Psoas muscle (tissue), 7 donors: ENCODE measurements at regions not wholly inside any gene's neighbourhood (a gene's known extent, or its start where the extent isn't known, plus 50 kb on each side); places are given as distances from the start of the nearest gene placed in this dataset.
"Not testable (repeated sequence)": the region's sequence is repeated elsewhere in the genome, so short reads cannot be mapped to it uniquely, and the experiment has no call there.

Source experiments
- ATAC-seq, 4 donors: fragments of 200-7000 bp; cut with Tn5 transposase; one replicate each; pipeline ENCODE4 v1.9.1; 2020; ENCODE audit warnings: moderate library complexity in 3 of 4, mild to moderate bottlenecking in 2 of 4
- DNase-seq, 2 donors: peaks; one replicate each; pipeline ENCODE4 v3.0.0-alpha.2; 2020
- H3K27ac ChIP-seq: fragments of 200-600 bp; one replicate; pipeline ENCODE4 v1.8.0; 2022
- H3K27me3 ChIP-seq, 3 donors: fragments of 200-600 bp in 1 of 3; one replicate each; pipeline versions ENCODE4 v1.6.1 to v1.8.0; 2013 to 2022; ENCODE audit warnings: low read length in 2 of 3, mild to moderate bottlenecking in 2 of 3, moderate library complexity in 1 of 3; ENCODE audit not compliant: insufficient read depth in 3 of 3
- H3K36me3 ChIP-seq, 2 donors: fragments of 200-600 bp in 1 of 2; one replicate each; pipeline versions ENCODE4 v1.6.1 to v1.8.0; 2013 to 2022; ENCODE audit warnings: low read depth in 1 of 2, mild to moderate bottlenecking in 1 of 2, moderate library complexity in 1 of 2; ENCODE audit not compliant: insufficient read depth in 1 of 2
- H3K4me1 ChIP-seq: fragments of 200-600 bp; one replicate; pipeline ENCODE4 v1.8.0; 2022
- H3K4me3 ChIP-seq: fragments of 200-600 bp; one replicate; pipeline ENCODE4 v1.8.0; 2022; ENCODE audit warnings: mild to moderate bottlenecking
- H3K9me3 ChIP-seq: fragments of 200-600 bp; one replicate; pipeline ENCODE4 v1.8.0; 2022
- CTCF ChIP-seq: fragments of 200-600 bp; IDR thresholded peaks from one replicate; pipeline ENCODE4 v1.8.0; 2022; ENCODE audit warnings: antibody characterized with exemption
- WGBS, 3 donors: extraction: QIAGEN DNeasy Blood & Tissue Kit; methylation state at CpG; one replicate each; pipeline versions ENCODE4 v1.1.6 to v1.1.7; 2013; 5-methylcytosine and 5-hydroxymethylcytosine counted together
- intact Hi-C, 2 donors: fragments of 100-400 bp; cut with DNase I; formaldehyde crosslinking; loops; one replicate each; pipeline versions ENCODE4 v1.11.0 to v1.14.2; 2022
- donor health status: healthy with polysubstance abuse.
- donor health status: DM: no; HTN: no; CAD: no; lungs with moderate emphysema.
- donor health status: Bipolar disorder and iron deficiency.
- donor health status: healthy.
- donor health status: DM: yes; HTN: yes; CAD: no.
- donor health status: DM: no; HTN: no; CAD: no.
- donor health status: DM: yes; HTN: yes; CAD: no.

- 81 to 86% (median 83%) methylated on average over 6 of the region's 6 CpGs for WGBS, 3 donors
- H3K4me1 ChIP-seq, result no peaks in the 10 kb centered on the region
- TF ChIP-seq CTCF, result no peak
- H3K9me3 ChIP-seq, result no peaks in the 10 kb centered on the region
- H3K36me3 ChIP-seq, result no peaks in the 10 kb centered on the region
- H3K27ac ChIP-seq, result no peak overlapping the region
- no peak for ATAC-seq
- no peak overlapping the region for H3K4me3 ChIP-seq
- intact Hi-C loops, result no loop called here
- H3K27me3 ChIP-seq, result no peaks in the 10 kb centered on the region
- DNase-seq, result no peak
Measured at GRCh38 chr20:29314294-29314693, 1943.2 kb upstream of the DEFB115 start.

GRCh38 chr20:29318871-29319461 lies 1938.5 kb upstream of the DEFB115 start:
- DNase-seq (peak in 1 of 2 donors; percentile 47), ATAC-seq (no peak)
- WGBS, 3 donors, result 50 to 79% (median 63%) methylated on average over 34 to 37 of the region's 37 CpGs
- no peak for TF ChIP-seq CTCF
- H3K36me3 ChIP-seq, result no peaks in the 10 kb centered on the region
- no peak overlapping the region for H3K27ac ChIP-seq
- intact Hi-C loops, result no loop called here
- H3K27me3 ChIP-seq, result no peaks in the 10 kb centered on the region
- H3K4me1 ChIP-seq, result no peaks in the 10 kb centered on the region
- H3K9me3 ChIP-seq, result no peaks in the 10 kb centered on the region
- no peak overlapping the region for H3K4me3 ChIP-seq

GRCh38 chr20:29319725-29320124 lies 1937.7 kb upstream of the DEFB115 start:
- peak in 1 of 2 donors; percentile 20 for DNase-seq
- TF ChIP-seq CTCF, result no peak
- Histone ChIP-seq H3K9me3 (no peaks in the 10 kb centered on the region), H3K36me3 (no peaks in the 10 kb centered on the region), H3K27ac (no peak overlapping the region), H3K4me1 (no peaks in the 10 kb centered on the region), H3K4me3 (no peak overlapping the region), H3K27me3 (no peaks in the 10 kb centered on the region)
- intact Hi-C loops, result no loop called here
- 35 to 60% (median 55%) methylated on average over 16 to 23 of the region's 23 CpGs for WGBS, 3 donors
- no peak for ATAC-seq

- H3K4me3 ChIP-seq, intact Hi-C loops, H3K4me1 ChIP-seq, H3K27ac ChIP-seq, H3K36me3 ChIP-seq, H3K27me3 ChIP-seq, H3K9me3 ChIP-seq, ATAC-seq: not testable (repeated sequence)
- WGBS, 3 donors, result 29 to 48% (median 38%) methylated on average over 30 to 35 of the region's 35 CpGs
- DNase-seq, result peak in 1 of 2 donors; percentile 30
Measured at GRCh38 chr20:29320216-29320949, 1937.1 kb upstream of the DEFB115 start.

- H3K36me3 ChIP-seq, H3K9me3 ChIP-seq, ATAC-seq, intact Hi-C loops, H3K27ac ChIP-seq, H3K4me3 ChIP-seq, H3K4me1 ChIP-seq, DNase-seq, H3K27me3 ChIP-seq: not testable (repeated sequence)
- 45 to 83% (median 78%) methylated on average over 35 to 37 of the region's 37 CpGs for WGBS, 3 donors
Measured at GRCh38 chr20:29323631-29324515, 1933.6 kb upstream of the DEFB115 start.

GRCh38 chr20:29324516-29325303 lies 1932.8 kb upstream of the DEFB115 start:
- H3K4me1 ChIP-seq, ATAC-seq, DNase-seq, H3K9me3 ChIP-seq, H3K4me3 ChIP-seq, H3K27me3 ChIP-seq, intact Hi-C loops, H3K27ac ChIP-seq, H3K36me3 ChIP-seq: not testable (repeated sequence)
- WGBS, 3 donors, result 47 to 75% (median 69%) methylated on average over 34 of the region's 34 CpGs
